Astrocyte (in vitro differentiated cells and primary cell): ENCODE measurements at regions not wholly inside any gene's neighbourhood (a gene's known extent, or its start where the extent isn't known, plus 50 kb on each side); places are given as distances from the start of the nearest gene placed in this dataset.

Source experiments
- DNase-seq: peaks from one replicate; pipeline ENCODE4 v3.0.0-alpha.2; 2010; ENCODE audit warnings: low read depth
- FAIRE-seq: peaks from 2 replicates; lab custom pipeline; 2011; peaks lifted over from hg19 to GRCh38; lab: Jason Lieb, UNC
- H2AFZ ChIP-seq: 2 replicates; pipeline ENCODE4 v1.6.0; 2012; ENCODE audit warnings: low read depth, low read length, inconsistent platforms
- H3K27ac ChIP-seq: 2 replicates; pipeline ENCODE4 v1.5.1; 2011; ENCODE audit warnings: low read depth, low read length, inconsistent platforms
- H3K27me3 ChIP-seq: 2 replicates; pipeline ENCODE4 v1.6.0; 2011; ENCODE audit warnings: low read length, inconsistent platforms; ENCODE audit not compliant: insufficient read depth
- H3K36me3 ChIP-seq: 2 replicates; pipeline ENCODE4 v1.5.1; 2011; ENCODE audit warnings: low read length, inconsistent platforms; ENCODE audit not compliant: insufficient read depth
- H3K4me1 ChIP-seq: 2 replicates; pipeline ENCODE4 v1.5.1; 2011; ENCODE audit warnings: low read length, inconsistent platforms; ENCODE audit not compliant: insufficient read depth
- H3K4me2 ChIP-seq: 2 replicates; pipeline ENCODE4 v1.6.0; 2012; ENCODE audit warnings: low read length, inconsistent platforms
- H3K4me3 ChIP-seq: 2 replicates; pipeline ENCODE4 v1.5.1; 2011; ENCODE audit warnings: low read depth, mild to moderate bottlenecking, low read length, inconsistent platforms; ENCODE audit not compliant: insufficient read depth
- H3K79me2 ChIP-seq: 2 replicates; pipeline ENCODE4 v1.6.0; 2012; ENCODE audit warnings: mild to moderate bottlenecking, low read length, inconsistent platforms; ENCODE audit not compliant: insufficient read depth
- H3K9ac ChIP-seq: 2 replicates; pipeline ENCODE4 v1.6.0; 2012; ENCODE audit warnings: mild to moderate bottlenecking, low read length, inconsistent platforms
- H3K9me3 ChIP-seq: 2 replicates; pipeline ENCODE4 v1.5.1; 2012; ENCODE audit warnings: low read depth, mild to moderate bottlenecking, low read length, inconsistent platforms; ENCODE audit not compliant: insufficient read depth
- H4K20me1 ChIP-seq: 2 replicates; pipeline ENCODE4 v1.6.0; 2012; ENCODE audit warnings: low read length, inconsistent platforms; ENCODE audit not compliant: insufficient read depth
- H3K27ac Mint-ChIP-seq: one replicate; pipeline ENCODE4 v1.8.0; 2021; ENCODE audit warnings: mild to moderate bottlenecking, mixed read lengths; ENCODE audit not compliant: unreplicated experiment
- H3K27me3 Mint-ChIP-seq: one replicate; pipeline ENCODE4 v1.8.0; 2021; ENCODE audit warnings: low read depth, mixed read lengths; ENCODE audit not compliant: unreplicated experiment
- H3K36me3 Mint-ChIP-seq: one replicate; pipeline ENCODE4 v1.8.0; 2021; ENCODE audit warnings: low read depth, mixed read lengths; ENCODE audit not compliant: unreplicated experiment
- H3K4me1 Mint-ChIP-seq: one replicate; pipeline ENCODE4 v1.8.0; 2021; ENCODE audit warnings: low read depth, mixed read lengths; ENCODE audit not compliant: unreplicated experiment
- H3K4me3 Mint-ChIP-seq: one replicate; pipeline ENCODE4 v1.8.0; 2021; ENCODE audit warnings: mild to moderate bottlenecking, moderate library complexity, mixed read lengths; ENCODE audit not compliant: unreplicated experiment
- H3K9me3 Mint-ChIP-seq: one replicate; pipeline ENCODE4 v1.8.0; 2021; ENCODE audit warnings: mild to moderate bottlenecking, mixed read lengths; ENCODE audit not compliant: unreplicated experiment
- CTCF ChIP-seq: IDR thresholded peaks from 2 replicates; pipeline ENCODE4 v1.5.1; 2011; ENCODE audit warnings: low read depth, mild to moderate bottlenecking, inconsistent platforms, low read length, moderate library complexity; ENCODE audit not compliant: insufficient read depth
- EZH2 ChIP-seq: IDR thresholded peaks from 2 replicates; pipeline ENCODE4 v1.6.1; 2012; ENCODE audit warnings: mild to moderate bottlenecking, low read length, inconsistent platforms; ENCODE audit not compliant: insufficient read depth

GRCh38 chr15:69760890-69761568, 308.4 kb downstream of the RPLP1 start:
- no peaks in the 10 kb centered on the region for H3K9me3 ChIP-seq
- no peak overlapping the region for H2AFZ ChIP-seq
- FAIRE-seq (peak; percentile 92), DNase-seq (peak; percentile 99)
- H3K27me3 ChIP-seq = no peaks in the 10 kb centered on the region
- H3K4me2 ChIP-seq = peak overlapping the region; percentile 67
- peak overlapping the region; percentile 25 for H3K9ac ChIP-seq
- H3K4me1 Mint-ChIP-seq = peaks cover 41% of the 10 kb centered on the region
- H3K4me1 ChIP-seq = peaks cover 37% of the 10 kb centered on the region
- H3K9me3 Mint-ChIP-seq = no peaks in the 10 kb centered on the region
- H3K27me3 Mint-ChIP-seq = peaks cover 10% of the 10 kb centered on the region
- no peaks in the 10 kb centered on the region for H3K36me3 ChIP-seq
- H3K79me2 ChIP-seq = no peaks in the 10 kb centered on the region
- no peak overlapping the region for H3K4me3 Mint-ChIP-seq
- no peaks in the 10 kb centered on the region for H4K20me1 ChIP-seq
- H3K27ac ChIP-seq = peak overlapping the region; percentile 71
- H3K4me3 ChIP-seq = no peak overlapping the region
- TF ChIP-seq EZH2 = no peak
- no peak for TF ChIP-seq CTCF
- peak overlapping the region; percentile 9 for H3K27ac Mint-ChIP-seq
- no peaks in the 10 kb centered on the region for H3K36me3 Mint-ChIP-seq

GRCh38 chr15:69762373-69763148, 309.9 kb downstream of the RPLP1 start:
- Mint-ChIP-seq H3K36me3 (no peaks in the 10 kb centered on the region), H3K4me3 (no peak overlapping the region), H3K27ac (peak overlapping the region; percentile 4), H3K9me3 (peaks cover 3% of the 10 kb centered on the region), H3K4me1 (peaks cover 30% of the 10 kb centered on the region), H3K27me3 (peaks cover 10% of the 10 kb centered on the region)
- Histone ChIP-seq H4K20me1 (no peaks in the 10 kb centered on the region), H3K27ac (no peak overlapping the region), H2AFZ (no peak overlapping the region), H3K27me3 (no peaks in the 10 kb centered on the region), H3K79me2 (no peaks in the 10 kb centered on the region), H3K4me1 (peaks cover 30% of the 10 kb centered on the region), H3K9ac (no peak overlapping the region), H3K9me3 (peaks cover 2% of the 10 kb centered on the region), H3K4me3 (no peak overlapping the region), H3K4me2 (no peak overlapping the region), H3K36me3 (no peaks in the 10 kb centered on the region)
- FAIRE-seq (no peak), DNase-seq (no peak)
- TF ChIP-seq EZH2 (no peak), CTCF (no peak)
